ENCODE measurements at regions not wholly inside any gene's neighbourhood (a gene's known extent, or its start where the extent isn't known, plus 50 kb on each side); places are given as distances from the start of the nearest gene placed in this dataset.

GRCh38 chr2:149906886-149907285 is 319.3 kb upstream of the MMADHC start:
- no peak overlapping the region for H3K27ac Mint-ChIP-seq

GRCh38 chr2:149904352-149905175 is 317.0 kb upstream of the MMADHC start:
- Mint-ChIP-seq H3K4me3 (no peak overlapping the region), H3K36me3 (no peaks in the 10 kb centered on the region), H3K27ac (no peak overlapping the region), H3K9me3 (peaks cover 14% of the 10 kb centered on the region), H3K4me1 (ENCODE audit: low read depth in 2 of 2) (no peaks in the 10 kb centered on the region), H3K27me3 (no peaks in the 10 kb centered on the region)
- no peak for ATAC-seq
- DNase-seq (ENCODE audit: low spot score) = no peak

More at GRCh38 chr2:149906886-149907285, 319.3 kb upstream of the MMADHC start:
- H3K9me3 Mint-ChIP-seq = peaks cover 14% of the 10 kb centered on the region
- H3K4me3 Mint-ChIP-seq = no peak overlapping the region
- DNase-seq (ENCODE audit: low spot score) = no peak
- no peaks in the 10 kb centered on the region for H3K4me1 Mint-ChIP-seq (ENCODE audit: low read depth in 2 of 2)
- H3K27me3 Mint-ChIP-seq = no peaks in the 10 kb centered on the region
- no peak for ATAC-seq
- H3K36me3 Mint-ChIP-seq = no peaks in the 10 kb centered on the region

GRCh38 chr2:149903626-149904025 is 316.1 kb upstream of the MMADHC start:
- no peaks in the 10 kb centered on the region for H3K36me3 Mint-ChIP-seq
- peaks cover 14% of the 10 kb centered on the region for H3K9me3 Mint-ChIP-seq
- no peaks in the 10 kb centered on the region for H3K27me3 Mint-ChIP-seq
- H3K4me1 Mint-ChIP-seq (ENCODE audit: low read depth in 2 of 2) = no peaks in the 10 kb centered on the region
- H3K27ac Mint-ChIP-seq = no peak overlapping the region
- no peak for ATAC-seq
- DNase-seq (ENCODE audit: low spot score) = no peak
- no peak overlapping the region for H3K4me3 Mint-ChIP-seq

- no peak overlapping the region for H3K4me3 Mint-ChIP-seq
- H3K4me1 Mint-ChIP-seq (ENCODE audit: low read depth in 2 of 2) = no peaks in the 10 kb centered on the region
- H3K36me3 Mint-ChIP-seq = no peaks in the 10 kb centered on the region
- no peaks in the 10 kb centered on the region for H3K27me3 Mint-ChIP-seq
- H3K27ac Mint-ChIP-seq = no peak overlapping the region
- no peak for DNase-seq (ENCODE audit: low spot score)
- peaks cover 10% of the 10 kb centered on the region for H3K9me3 Mint-ChIP-seq
- no peak for ATAC-seq
These were observed 314.5 kb upstream of the MMADHC start for GRCh38 chr2:149902081-149902480.

- Mint-ChIP-seq H3K9me3 (peaks cover 10% of the 10 kb centered on the region), H3K27me3 (no peaks in the 10 kb centered on the region), H3K4me3 (no peak overlapping the region), H3K36me3 (no peaks in the 10 kb centered on the region), H3K27ac (no peak overlapping the region), H3K4me1 (ENCODE audit: low read depth in 2 of 2) (no peaks in the 10 kb centered on the region)
- DNase-seq (ENCODE audit: low spot score) (no peak), ATAC-seq (no peak)
These were observed 313.8 kb upstream of the MMADHC start for GRCh38 chr2:149901231-149901859.

GRCh38 chr2:149899390-149899789 is 311.8 kb upstream of the MMADHC start:
- peaks cover 9% of the 10 kb centered on the region for H3K9me3 Mint-ChIP-seq

GRCh38 chr2:149894760-149895159 is 307.2 kb upstream of the MMADHC start:
- peaks cover under 1% of the 10 kb centered on the region for H3K36me3 Mint-ChIP-seq
- H3K9me3 Mint-ChIP-seq = peaks cover 7% of the 10 kb centered on the region
- no peak overlapping the region for H3K4me3 Mint-ChIP-seq
- no peak for ATAC-seq
- H3K4me1 Mint-ChIP-seq (ENCODE audit: low read depth in 2 of 2) = no peaks in the 10 kb centered on the region
- no peak overlapping the region for H3K27ac Mint-ChIP-seq
- no peak for DNase-seq (ENCODE audit: low spot score)
- no peaks in the 10 kb centered on the region for H3K27me3 Mint-ChIP-seq

More at GRCh38 chr2:149899390-149899789, 311.8 kb upstream of the MMADHC start:
- no peaks in the 10 kb centered on the region for H3K4me1 Mint-ChIP-seq (ENCODE audit: low read depth in 2 of 2)
- DNase-seq (ENCODE audit: low spot score) (no peak), ATAC-seq (no peak)
- no peaks in the 10 kb centered on the region for H3K27me3 Mint-ChIP-seq
- H3K4me3 Mint-ChIP-seq = no peak overlapping the region
- no peaks in the 10 kb centered on the region for H3K36me3 Mint-ChIP-seq
- no peak overlapping the region for H3K27ac Mint-ChIP-seq

GRCh38 chr2:149894226-149894625 is 306.7 kb upstream of the MMADHC start:
- Mint-ChIP-seq H3K4me3 (no peak overlapping the region), H3K4me1 (ENCODE audit: low read depth in 2 of 2) (no peaks in the 10 kb centered on the region), H3K27me3 (no peaks in the 10 kb centered on the region), H3K36me3 (peaks cover 5% of the 10 kb centered on the region), H3K9me3 (peaks cover 12% of the 10 kb centered on the region), H3K27ac (no peak overlapping the region)
- ATAC-seq (no peak), DNase-seq (ENCODE audit: low spot score) (no peak)

- Mint-ChIP-seq H3K36me3 (peaks cover 5% of the 10 kb centered on the region), H3K4me1 (ENCODE audit: low read depth in 2 of 2) (no peaks in the 10 kb centered on the region), H3K27me3 (no peaks in the 10 kb centered on the region), H3K27ac (no peak overlapping the region), H3K9me3 (peaks cover 12% of the 10 kb centered on the region), H3K4me3 (no peak overlapping the region)
- ATAC-seq (no peak), DNase-seq (ENCODE audit: low spot score) (no peak)
These were observed 305.0 kb upstream of the MMADHC start for GRCh38 chr2:149892563-149892962.

- no peak for ATAC-seq
- no peaks in the 10 kb centered on the region for H3K27me3 Mint-ChIP-seq
These were observed 298.4 kb upstream of the MMADHC start for GRCh38 chr2:149885946-149886345.

GRCh38 chr2:149885468-149885867 is 297.9 kb upstream of the MMADHC start:
- H3K4me3 Mint-ChIP-seq = no peak overlapping the region
- H3K36me3 Mint-ChIP-seq = peaks cover 5% of the 10 kb centered on the region
- DNase-seq (ENCODE audit: low spot score) (no peak), ATAC-seq (no peak)
- H3K9me3 Mint-ChIP-seq = peaks cover 15% of the 10 kb centered on the region
- no peaks in the 10 kb centered on the region for H3K4me1 Mint-ChIP-seq (ENCODE audit: low read depth in 2 of 2)
- no peak overlapping the region for H3K27ac Mint-ChIP-seq
- no peaks in the 10 kb centered on the region for H3K27me3 Mint-ChIP-seq

More at GRCh38 chr2:149885946-149886345, 298.4 kb upstream of the MMADHC start:
- no peak for DNase-seq (ENCODE audit: low spot score)
- Mint-ChIP-seq H3K27ac (no peak overlapping the region), H3K4me1 (ENCODE audit: low read depth in 2 of 2) (no peaks in the 10 kb centered on the region), H3K36me3 (peaks cover 5% of the 10 kb centered on the region), H3K4me3 (no peak overlapping the region), H3K9me3 (peaks cover 15% of the 10 kb centered on the region)

GRCh38 chr2:149884871-149885270 is 297.3 kb upstream of the MMADHC start:
- no peak for ATAC-seq
- Mint-ChIP-seq H3K27me3 (no peaks in the 10 kb centered on the region), H3K4me1 (ENCODE audit: low read depth in 2 of 2) (no peaks in the 10 kb centered on the region), H3K9me3 (peaks cover 13% of the 10 kb centered on the region), H3K27ac (no peak overlapping the region), H3K36me3 (peaks cover 5% of the 10 kb centered on the region), H3K4me3 (no peak overlapping the region)
- DNase-seq (ENCODE audit: low spot score) = no peak

- no peaks in the 10 kb centered on the region for H3K4me1 Mint-ChIP-seq (ENCODE audit: low read depth in 2 of 2)
- no peak for ATAC-seq
- peaks cover 18% of the 10 kb centered on the region for H3K9me3 Mint-ChIP-seq
- H3K4me3 Mint-ChIP-seq = no peak overlapping the region
- no peak for DNase-seq (ENCODE audit: low spot score)
- H3K36me3 Mint-ChIP-seq = no peaks in the 10 kb centered on the region
- H3K27me3 Mint-ChIP-seq = no peaks in the 10 kb centered on the region
- no peak overlapping the region for H3K27ac Mint-ChIP-seq
These were observed 290.3 kb upstream of the MMADHC start for GRCh38 chr2:149877913-149878312.

GRCh38 chr2:149877074-149877473 is 289.5 kb upstream of the MMADHC start:
- no peaks in the 10 kb centered on the region for H3K4me1 Mint-ChIP-seq (ENCODE audit: low read depth in 2 of 2)
- no peaks in the 10 kb centered on the region for H3K36me3 Mint-ChIP-seq
- H3K9me3 Mint-ChIP-seq = peaks cover 21% of the 10 kb centered on the region
- ATAC-seq (no peak), DNase-seq (ENCODE audit: low spot score) (no peak)
- no peaks in the 10 kb centered on the region for H3K27me3 Mint-ChIP-seq
- H3K27ac Mint-ChIP-seq = no peak overlapping the region
- H3K4me3 Mint-ChIP-seq = no peak overlapping the region
